K562 (cell line): ENCODE measurements at regions not wholly inside any gene's neighbourhood (a gene's known extent, or its start where the extent isn't known, plus 50 kb on each side); places are given as distances from the start of the nearest gene placed in this dataset.

ENCODE experiments used
- ATAC-seq: fragments of 200-7000 bp; cut with Tn5 transposase; 3 replicates; pipeline ENCODE4 v1.9.1; 2020; ENCODE audit warnings: moderate library complexity
- BruUV-seq: library from RNA; stranded (reverse); fragments of 400-500 nt; replicated peaks from 2 replicates; lab custom pipeline; 2021; lab: Mats Ljungman, UMichigan
- CTCF ChIA-PET: fragments of 300-600 bp; formaldehyde crosslinking; extraction: SDS; loops from one replicate; lab custom pipeline; 2021; ENCODE audit warnings: low intra/inter-chr PET ratio; lab: Yijun Ruan, JAX
- POLR2A ChIA-PET: fragments of 300-600, 350-650 bp; sonication (Branson Sonifier 250); formaldehyde crosslinking; extraction: SDS; loops from one replicate; lab custom pipeline; 2021; ENCODE audit warnings: antibody characterized with exemption, inconsistent platforms; lab: Yijun Ruan, JAX
- DNase-seq, 4 experiments: peaks; one replicate each; pipeline versions ENCODE4 v3.0.0 to v3.0.0-alpha.2; 2011 to 2018; ENCODE audit warnings: low spot score in 3 of 4, mixed read lengths in 3 of 4; ENCODE audit errors: extremely low read depth in 1 of 4
- FAIRE-seq: peaks from 2 replicates; lab custom pipeline; 2011; peaks lifted over from hg19 to GRCh38; lab: Jason Lieb, UNC
- H2AFZ ChIP-seq: 2 replicates; pipeline ENCODE4 v1.6.0; 2011; ENCODE audit warnings: low read depth, low read length, control low read depth, inconsistent platforms
- H3K27ac ChIP-seq: fragments of 200-600 bp; 3 replicates; pipeline ENCODE4 v1.8.0; 2011; ENCODE audit warnings: low read depth, mild to moderate bottlenecking, control low read depth, inconsistent platforms, low read length, moderate library complexity, mixed read lengths; ENCODE audit errors: extremely low read depth
- H3K27me3 ChIP-seq, 2 experiments: fragments of 300-600 bp in 1 of 2; 2 replicates in 1 of 2; 3 replicates in 1 of 2; pipeline versions ENCODE4 v1.6.0 to v1.8.0; 2011; ENCODE audit warnings: inconsistent platforms in 2 of 2, low read length in 2 of 2, mild to moderate bottlenecking in 1 of 2, mixed read lengths in 1 of 2, moderate library complexity in 1 of 2; ENCODE audit not compliant: control insufficient read depth in 2 of 2, insufficient read depth in 2 of 2
- H3K36me3 ChIP-seq: fragments of 300-600 bp; 3 replicates; pipeline ENCODE4 v1.8.0; 2011; ENCODE audit warnings: mild to moderate bottlenecking, low read length, inconsistent platforms; ENCODE audit not compliant: control insufficient read depth, insufficient read depth
- H3K4me1 ChIP-seq, 2 experiments: fragments of 200-600 bp in 1 of 2; replicated peaks in 1 of 2; 2 replicates in 1 of 2; 3 replicates in 1 of 2; pipeline versions ENCODE4 v1.5.1 to v1.8.0; 2011; ENCODE audit warnings: inconsistent platforms in 2 of 2, low read length in 2 of 2, mild to moderate bottlenecking in 1 of 2, mixed read lengths in 1 of 2, moderate library complexity in 1 of 2; ENCODE audit not compliant: control insufficient read depth in 2 of 2, insufficient read depth in 2 of 2
- H3K4me2 ChIP-seq: 2 replicates; pipeline ENCODE4 v1.6.1; 2011; ENCODE audit warnings: low read length, control low read depth, inconsistent platforms, mixed read lengths; ENCODE audit not compliant: insufficient read depth
- H3K4me3 ChIP-seq: fragments of 200-600 bp; sonication (generic), shearing (Covaris generic); 2 replicates; pipeline ENCODE4 v1.5.1; 2016; ENCODE audit warnings: control low read depth, inconsistent platforms
- H3K79me2 ChIP-seq: fragments of 200-600 bp; 3 replicates; pipeline ENCODE4 v1.8.0; 2011; ENCODE audit warnings: low read length, inconsistent platforms; ENCODE audit not compliant: control insufficient read depth, insufficient read depth
- H3K9ac ChIP-seq, 2 experiments: 2 replicates each; pipeline versions ENCODE4 v1.6.0 to v1.6.1; 2011; ENCODE audit warnings: low read depth in 2 of 2, low read length in 2 of 2, control low read depth in 1 of 2, inconsistent platforms in 1 of 2, mild to moderate bottlenecking in 1 of 2, mixed read lengths in 1 of 2; ENCODE audit not compliant: insufficient read depth in 1 of 2
- H3K9me1 ChIP-seq: one replicate; pipeline ENCODE4 v1.6.0; 2011; ENCODE audit warnings: inconsistent platforms, mild to moderate bottlenecking, low read length, moderate library complexity; ENCODE audit not compliant: control insufficient read depth, insufficient read depth
- H3K9me3 ChIP-seq: replicated peaks from 2 replicates; pipeline ENCODE4 v1.5.1; 2011; ENCODE audit warnings: low read depth, low read length, inconsistent platforms; ENCODE audit not compliant: control insufficient read depth, insufficient read depth
- H4K20me1 ChIP-seq: replicated peaks from 2 replicates; pipeline ENCODE4 v1.6.1; 2011; ENCODE audit warnings: low read length, inconsistent platforms, mixed read lengths; ENCODE audit not compliant: control insufficient read depth, insufficient read depth
- C11orf30 ChIP-seq: fragments of 450-650 bp; IDR thresholded peaks from 2 replicates; pipeline ENCODE4 v1.6.1; 2016; ENCODE audit warnings: low read depth, mild to moderate bottlenecking
- CHD2 ChIP-seq: IDR thresholded peaks from 2 replicates; pipeline ENCODE4 v1.6.1; 2011; ENCODE audit warnings: low read depth, low read length
- ELK3 ChIP-seq: fragments of 450-650 bp; formaldehyde crosslinking; IDR thresholded peaks from 2 replicates; pipeline ENCODE4 v1.4.0; 2020; ENCODE audit warnings: mild to moderate bottlenecking
- HBP1 ChIP-seq: fragments of 450-650 bp; formaldehyde crosslinking; IDR thresholded peaks from 2 replicates; pipeline ENCODE4 v1.4.0; 2022; ENCODE audit warnings: missing genetic modification characterization
- HDAC1 ChIP-seq, 2 experiments: fragments of 450-650 bp; IDR thresholded peaks; 2 replicates each; pipeline ENCODE4 v1.6.1; 2016 to 2017; ENCODE audit warnings: inconsistent platforms in 1 of 2, mild to moderate bottlenecking in 1 of 2, moderate library complexity in 1 of 2
- NR2F6 ChIP-seq: fragments of 450-650 bp; formaldehyde crosslinking; IDR thresholded peaks from 2 replicates; pipeline ENCODE4 v1.4.0; 2020; ENCODE audit warnings: mild to moderate bottlenecking
- TEAD4 ChIP-seq, 2 experiments: sonication (generic) in 1 of 2; formaldehyde crosslinking in 1 of 2; IDR thresholded peaks; 2 replicates each; pipeline versions ENCODE4 v1.6.1 to v1.8.0; 2012 to 2022; ENCODE audit warnings: borderline replicate concordance in 1 of 2, inconsistent platforms in 1 of 2, low read length in 1 of 2, mild to moderate bottlenecking in 1 of 2, missing genetic modification reagents in 1 of 2
- ZNF316 ChIP-seq: fragments of 450-650 bp; IDR thresholded peaks from 2 replicates; pipeline ENCODE4 v1.6.1; 2016
- ZNF583 ChIP-seq: fragments of 250-450 bp; sonication (Bioruptor Pico); IDR thresholded peaks from 2 replicates; pipeline ENCODE4 v1.4.0; 2020
- WGBS: fragments of 100-300 bp; shearing (Covaris generic); methylation state at CpG from one replicate; pipeline ENCODE4 v1.1.6; 2016; ENCODE audit warnings: low coverage, mixed read lengths; ENCODE audit not compliant: insufficient coverage; ENCODE audit errors: missing lambda C conversion rate; 5-methylcytosine and 5-hydroxymethylcytosine counted together
- in situ Hi-C: fragments of 300-500 bp; cut with MboI; formaldehyde crosslinking; loops from 4 replicates; pipeline ENCODE4 v1.15.0; 2018; ENCODE audit warnings: inconsistent platforms, mixed read lengths
- intact Hi-C: fragments of 100-400 bp; cut with micrococcal nuclease; formaldehyde crosslinking; loops from 2 replicates; pipeline ENCODE4 v1.14.2; 2022
- TF ChIP-seq, protein P1 (sequence below): fragments of 450-650 bp; formaldehyde crosslinking; IDR thresholded peaks from 2 replicates; pipeline ENCODE4 v1.4.0; 2020; ENCODE audit warnings: mild to moderate bottlenecking, moderate library complexity

- TF ChIP-seq, protein P1, sequence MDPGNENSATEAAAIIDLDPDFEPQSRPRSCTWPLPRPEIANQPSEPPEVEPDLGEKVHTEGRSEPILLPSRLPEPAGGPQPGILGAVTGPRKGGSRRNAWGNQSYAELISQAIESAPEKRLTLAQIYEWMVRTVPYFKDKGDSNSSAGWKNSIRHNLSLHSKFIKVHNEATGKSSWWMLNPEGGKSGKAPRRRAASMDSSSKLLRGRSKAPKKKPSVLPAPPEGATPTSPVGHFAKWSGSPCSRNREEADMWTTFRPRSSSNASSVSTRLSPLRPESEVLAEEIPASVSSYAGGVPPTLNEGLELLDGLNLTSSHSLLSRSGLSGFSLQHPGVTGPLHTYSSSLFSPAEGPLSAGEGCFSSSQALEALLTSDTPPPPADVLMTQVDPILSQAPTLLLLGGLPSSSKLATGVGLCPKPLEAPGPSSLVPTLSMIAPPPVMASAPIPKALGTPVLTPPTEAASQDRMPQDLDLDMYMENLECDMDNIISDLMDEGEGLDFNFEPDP (CRISPR knock-in tag), result no peak
- TF ChIP-seq ELK3 (CRISPR knock-in tag), result no peak
- TF ChIP-seq, all 486 proteins: peak for 0
Measured at GRCh38 chr5:87015901-87016300, 251.8 kb upstream of the RASA1 start (continued).

GRCh38 chr5:87020099-87020934 lies 247.4 kb upstream of the RASA1 start:
- TF ChIP-seq NR2F6 (CRISPR knock-in tag) (no peak), HBP1 (CRISPR knock-in tag) (no peak), ZNF316 (peak; percentile 62), ZNF583 (no peak), C11orf30 (peak; percentile 67), CHD2 (no peak), HDAC1 (IDR thresholded peaks at IDR 0.05) (no peak), TEAD4 (IDR thresholded peaks at IDR 0.05; ENCODE audit: low read length) (no peak), TEAD4 (CRISPR knock-in tag; IDR thresholded peaks at IDR 0.05; ENCODE audit: borderline replicate concordance) (no peak)
- Histone ChIP-seq H2AFZ (no peak overlapping the region), H3K9me3 (no peaks in the 10 kb centered on the region), H3K27ac (no peak overlapping the region), H3K27me3 (peaks cover 0 to 15% of the 10 kb centered on the region in 2 experiments; a peak in 2 of 5 replicates), H3K36me3 (no peaks in the 10 kb centered on the region), H3K9ac (no peak overlapping the region), H3K79me2 (no peaks in the 10 kb centered on the region), H3K4me1 (no peaks in the 10 kb centered on the region), H3K4me2 (no peak overlapping the region), H3K4me3 (no peak overlapping the region), H3K9me1 (no peaks in the 10 kb centered on the region), H4K20me1 (no peaks in the 10 kb centered on the region)
- CTCF ChIA-PET, result no interaction called here
- intact Hi-C loops (no loop called here), in situ Hi-C loops (no loop called here)
- POLR2A ChIA-PET, result no interaction called here
- FAIRE-seq (no peak), ATAC-seq (peak; percentile 63), DNase-seq (peak in 1 of 4 experiments; percentile 6)
- no TSS peak for BruUV-seq
- 0% methylated on average over 4 of the region's 4 CpGs for WGBS
